ENCODE measurements at regions not wholly inside any gene's neighbourhood (a gene's known extent, or its start where the extent isn't known, plus 50 kb on each side); places are given as distances from the start of the nearest gene placed in this dataset.
"Not testable (repeated sequence)": the region's sequence is repeated elsewhere in the genome, so short reads cannot be mapped to it uniquely, and the experiment has no call there.

DNA sequence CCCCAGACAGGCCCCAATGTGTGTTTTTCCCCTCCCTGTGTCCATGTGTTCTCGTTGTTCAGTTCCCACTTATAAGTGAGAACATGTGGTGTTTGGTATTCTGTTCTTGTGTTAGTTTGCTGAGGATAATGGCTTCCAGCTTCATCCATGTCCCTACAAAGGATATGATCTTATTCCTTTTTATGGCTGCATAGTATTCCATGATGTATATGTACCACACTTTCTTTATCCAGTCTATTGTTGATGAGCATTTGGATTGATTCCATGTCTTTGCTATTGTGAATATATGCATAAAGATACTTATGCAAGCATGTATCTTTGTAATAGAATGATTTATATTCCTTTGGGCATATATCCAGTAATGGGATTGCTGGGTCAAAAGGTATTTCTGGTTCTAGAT, 125.3 kb downstream of the GATA3 start:
- H3K4me3 Mint-ChIP-seq; H3K27ac Mint-ChIP-seq (ENCODE audit: low read depth); DNase-seq (ENCODE audit: low spot score in 2 of 2); H3K36me3 Mint-ChIP-seq (ENCODE audit: insufficient read depth); H3K9me3 Mint-ChIP-seq; ATAC-seq (replicated peaks; ENCODE audit: extremely low read depth, poor library complexity, severe bottlenecking); H3K27me3 Mint-ChIP-seq: not testable (repeated sequence)
- H3K4me1 Mint-ChIP-seq: peaks cover 35% of the 10 kb centered on the region

DNA sequence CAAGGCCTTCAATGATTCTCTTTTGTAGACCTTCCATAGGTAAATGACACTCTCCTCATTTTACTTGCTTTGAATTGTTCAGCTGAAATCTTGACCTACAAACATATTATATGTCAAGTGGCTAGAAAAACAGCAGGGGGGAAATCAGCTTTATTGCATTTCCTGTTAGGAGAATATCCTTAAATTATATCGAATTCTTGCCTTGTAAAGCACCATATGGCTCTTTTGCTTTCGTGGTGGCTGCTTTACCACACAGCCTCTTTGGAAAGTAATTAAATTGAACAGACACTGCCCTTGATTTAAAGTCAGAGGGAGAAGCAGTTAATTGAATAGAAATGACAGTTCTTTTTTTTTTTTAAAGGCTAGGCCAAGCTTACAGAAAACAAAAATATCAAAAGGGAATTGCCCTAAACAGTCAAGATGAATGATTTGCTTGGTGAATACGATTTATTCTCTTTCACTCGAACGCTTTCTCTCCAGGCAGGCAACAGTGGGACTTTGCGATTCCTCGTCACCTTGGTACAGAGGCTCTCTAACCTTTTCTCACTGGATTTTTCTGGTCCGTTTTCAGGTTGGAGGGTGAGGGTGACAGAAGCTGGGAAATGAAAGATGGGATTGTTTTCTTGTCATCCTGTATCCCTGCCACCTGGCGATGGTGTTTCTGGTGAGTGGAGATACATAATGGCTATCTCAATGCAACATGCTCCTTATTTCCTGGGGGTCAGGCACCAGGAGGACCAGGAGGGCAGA, 126.0 kb downstream of the GATA3 start:
- no peak overlapping the region for H3K4me3 Mint-ChIP-seq
- peak overlapping the region; percentile 67 for H3K27ac Mint-ChIP-seq (ENCODE audit: low read depth)
- peaks cover 2% of the 10 kb centered on the region for H3K36me3 Mint-ChIP-seq (ENCODE audit: insufficient read depth)
- ATAC-seq (replicated peaks; ENCODE audit: extremely low read depth, poor library complexity, severe bottlenecking) (no peak), DNase-seq (ENCODE audit: low spot score in 2 of 2) (no peak)
- peaks cover 38% of the 10 kb centered on the region for H3K4me1 Mint-ChIP-seq
- H3K27me3 Mint-ChIP-seq: no peaks in the 10 kb centered on the region
- H3K9me3 Mint-ChIP-seq: no peaks in the 10 kb centered on the region

DNA sequence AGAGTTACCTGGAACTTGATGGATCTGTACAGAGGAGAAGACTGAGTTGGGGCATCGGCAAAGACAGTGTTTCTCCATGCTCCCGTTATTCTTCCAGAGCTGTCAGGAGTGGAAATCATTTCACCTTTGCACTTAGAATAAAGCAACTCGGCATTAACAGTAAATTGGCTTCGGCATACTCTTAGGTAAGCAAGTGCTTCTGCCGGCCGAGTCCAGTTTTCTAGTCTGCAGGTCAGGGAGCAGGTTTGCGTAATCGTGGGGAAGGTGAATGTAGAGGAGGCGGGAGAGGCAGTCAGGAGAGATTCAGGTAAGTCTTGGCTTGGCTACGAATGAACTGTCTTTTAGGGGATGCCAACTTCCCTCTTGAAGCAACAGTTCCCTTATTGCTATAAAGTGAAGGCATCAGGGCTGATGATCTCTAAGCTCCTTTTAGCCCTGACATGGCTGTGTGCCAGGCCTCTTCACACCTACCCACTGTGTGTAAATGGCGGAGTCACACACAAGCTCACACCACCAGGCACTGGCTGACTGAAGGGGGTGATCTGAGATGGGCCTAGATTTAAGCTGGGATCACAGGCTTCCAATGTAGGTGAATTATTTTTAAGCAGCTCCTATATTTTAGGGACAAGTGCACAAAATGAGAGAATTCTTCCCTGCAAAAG, 127.1 kb downstream of the GATA3 start:
- Mint-ChIP-seq H3K4me1 (peaks cover 38% of the 10 kb centered on the region), H3K27me3 (no peaks in the 10 kb centered on the region), H3K36me3 (ENCODE audit: insufficient read depth) (peaks cover 2% of the 10 kb centered on the region), H3K27ac (ENCODE audit: low read depth) (peak overlapping the region; percentile 67), H3K4me3 (no peak overlapping the region), H3K9me3 (no peaks in the 10 kb centered on the region)
- no peak for DNase-seq (ENCODE audit: low spot score in 2 of 2)
- ATAC-seq (replicated peaks; ENCODE audit: extremely low read depth, poor library complexity, severe bottlenecking): no peak

- DNase-seq (ENCODE audit: low spot score in 2 of 2) (no peak), ATAC-seq (replicated peaks; ENCODE audit: extremely low read depth, poor library complexity, severe bottlenecking) (no peak)
- peaks cover 2% of the 10 kb centered on the region for H3K36me3 Mint-ChIP-seq (ENCODE audit: insufficient read depth)
- no peaks in the 10 kb centered on the region for H3K9me3 Mint-ChIP-seq
- H3K4me3 Mint-ChIP-seq: peak overlapping the region; percentile 9
- no peaks in the 10 kb centered on the region for H3K27me3 Mint-ChIP-seq
- peaks cover 38% of the 10 kb centered on the region for H3K4me1 Mint-ChIP-seq
- H3K27ac Mint-ChIP-seq (ENCODE audit: low read depth): peak overlapping the region; percentile 89
Observed at GRCh38 chr10:8182806-8183205, 128.3 kb downstream of the GATA3 start.

- H3K9me3 Mint-ChIP-seq: no peaks in the 10 kb centered on the region
- peak; percentile 97 for ATAC-seq (replicated peaks; ENCODE audit: extremely low read depth, poor library complexity, severe bottlenecking)
- peak overlapping the region; percentile 89 for H3K27ac Mint-ChIP-seq (ENCODE audit: low read depth)
- peaks cover 38% of the 10 kb centered on the region for H3K4me1 Mint-ChIP-seq
- peaks cover 2% of the 10 kb centered on the region for H3K36me3 Mint-ChIP-seq (ENCODE audit: insufficient read depth)
- peak; percentile 17 to 41 for DNase-seq (ENCODE audit: low spot score in 2 of 2)
- H3K4me3 Mint-ChIP-seq: peak overlapping the region; percentile 9
- peaks cover under 1% of the 10 kb centered on the region for H3K27me3 Mint-ChIP-seq
Observed at GRCh38 chr10:8183241-8183704, 128.8 kb downstream of the GATA3 start.

- no peaks in the 10 kb centered on the region for H3K9me3 Mint-ChIP-seq
- DNase-seq (ENCODE audit: low spot score in 2 of 2): no peak
- peaks cover 2% of the 10 kb centered on the region for H3K36me3 Mint-ChIP-seq (ENCODE audit: insufficient read depth)
- H3K4me3 Mint-ChIP-seq: no peak overlapping the region
- peaks cover 34% of the 10 kb centered on the region for H3K4me1 Mint-ChIP-seq
- peaks cover 13% of the 10 kb centered on the region for H3K27me3 Mint-ChIP-seq
- H3K27ac Mint-ChIP-seq (ENCODE audit: low read depth): no peak overlapping the region
- ATAC-seq (replicated peaks; ENCODE audit: extremely low read depth, poor library complexity, severe bottlenecking): no peak
Observed at GRCh38 chr10:8187171-8187666, 132.7 kb downstream of the GATA3 start.

DNA sequence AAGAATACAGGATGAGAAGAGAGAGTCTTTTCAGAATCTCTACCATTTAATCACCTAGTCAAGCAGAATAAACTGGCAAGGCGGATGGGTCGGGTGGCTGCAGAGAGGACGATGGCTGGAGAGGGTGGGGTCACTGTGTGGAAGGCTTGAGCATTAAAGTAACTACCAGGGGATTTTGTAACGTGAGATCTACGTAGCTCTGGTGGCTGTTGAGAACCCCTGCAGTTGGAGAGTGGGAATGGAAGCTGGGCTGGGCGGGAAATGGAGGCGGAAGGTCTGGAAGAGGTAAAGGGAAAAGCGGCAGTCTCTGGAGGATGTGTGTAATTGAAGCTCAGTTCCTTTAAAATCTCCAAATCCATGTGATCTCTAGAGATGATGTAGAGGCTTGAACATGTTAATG, 135.0 kb downstream of the GATA3 start:
- peaks cover 14% of the 10 kb centered on the region for H3K4me1 Mint-ChIP-seq
- H3K36me3 Mint-ChIP-seq (ENCODE audit: insufficient read depth): no peaks in the 10 kb centered on the region
- no peak overlapping the region for H3K27ac Mint-ChIP-seq (ENCODE audit: low read depth)
- DNase-seq (ENCODE audit: low spot score in 2 of 2): no peak
- no peaks in the 10 kb centered on the region for H3K9me3 Mint-ChIP-seq
- no peak overlapping the region for H3K4me3 Mint-ChIP-seq
- ATAC-seq (replicated peaks; ENCODE audit: extremely low read depth, poor library complexity, severe bottlenecking): no peak
- H3K27me3 Mint-ChIP-seq: peaks cover 13% of the 10 kb centered on the region

- no peaks in the 10 kb centered on the region for H3K9me3 Mint-ChIP-seq
- no peaks in the 10 kb centered on the region for H3K36me3 Mint-ChIP-seq (ENCODE audit: insufficient read depth)
- DNase-seq (ENCODE audit: low spot score in 2 of 2) (no peak), ATAC-seq (replicated peaks; ENCODE audit: extremely low read depth, poor library complexity, severe bottlenecking) (no peak)
- no peak overlapping the region for H3K27ac Mint-ChIP-seq (ENCODE audit: low read depth)
- H3K4me1 Mint-ChIP-seq: peaks cover 8% of the 10 kb centered on the region
- no peak overlapping the region for H3K4me3 Mint-ChIP-seq
- H3K27me3 Mint-ChIP-seq: peaks cover 13% of the 10 kb centered on the region
Observed at GRCh38 chr10:8192301-8192700, 137.8 kb downstream of the GATA3 start.

DNA sequence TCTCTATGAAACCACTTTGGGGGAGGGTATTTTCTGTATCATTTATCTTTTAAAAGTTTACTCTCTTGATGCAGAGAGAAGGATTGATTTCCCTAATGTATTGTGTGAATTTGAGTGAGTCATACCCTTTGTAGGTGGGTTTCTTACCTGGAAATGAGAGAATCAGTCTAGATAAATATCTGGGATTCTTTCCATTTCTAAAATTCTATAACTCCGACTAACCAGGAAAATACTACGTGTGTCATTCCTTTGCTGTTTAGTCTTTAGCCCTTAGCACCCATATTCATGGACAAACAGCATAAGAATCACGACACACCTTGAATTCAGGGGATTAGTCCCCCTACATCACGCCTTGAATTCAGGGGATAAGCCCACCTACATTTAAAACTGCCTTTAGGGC, 139.1 kb downstream of the GATA3 start:
- no peak overlapping the region for H3K4me3 Mint-ChIP-seq

GRCh38 chr10:8194050-8194449, 139.6 kb downstream of the GATA3 start:
- Mint-ChIP-seq H3K27me3 (peaks cover 4% of the 10 kb centered on the region), H3K36me3 (ENCODE audit: insufficient read depth) (no peaks in the 10 kb centered on the region), H3K4me3 (no peak overlapping the region), H3K27ac (ENCODE audit: low read depth) (no peak overlapping the region), H3K4me1 (peaks cover 5% of the 10 kb centered on the region), H3K9me3 (no peaks in the 10 kb centered on the region)
- DNase-seq (ENCODE audit: low spot score in 2 of 2) (no peak), ATAC-seq (replicated peaks; ENCODE audit: extremely low read depth, poor library complexity, severe bottlenecking) (no peak)

More for the DNA sequence above, 139.1 kb downstream of the GATA3 start:
- no peak for DNase-seq (ENCODE audit: low spot score in 2 of 2)
- Mint-ChIP-seq H3K36me3 (ENCODE audit: insufficient read depth) (no peaks in the 10 kb centered on the region), H3K9me3 (no peaks in the 10 kb centered on the region), H3K27ac (ENCODE audit: low read depth) (no peak overlapping the region), H3K27me3 (peaks cover 9% of the 10 kb centered on the region), H3K4me1 (peaks cover 8% of the 10 kb centered on the region)
- no peak for ATAC-seq (replicated peaks; ENCODE audit: extremely low read depth, poor library complexity, severe bottlenecking)

GRCh38 chr10:8206882-8207281, 152.4 kb downstream of the GATA3 start:
- H3K27me3 Mint-ChIP-seq: no peaks in the 10 kb centered on the region
- no peak for ATAC-seq (replicated peaks; ENCODE audit: extremely low read depth, poor library complexity, severe bottlenecking)

GRCh38 chr10:8211631-8212030, 157.1 kb downstream of the GATA3 start:
- Mint-ChIP-seq H3K4me1 (peaks cover 11% of the 10 kb centered on the region), H3K27ac (ENCODE audit: low read depth) (no peak overlapping the region), H3K9me3 (no peaks in the 10 kb centered on the region), H3K36me3 (ENCODE audit: insufficient read depth) (no peaks in the 10 kb centered on the region), H3K27me3 (no peaks in the 10 kb centered on the region), H3K4me3 (no peak overlapping the region)
- no peak for ATAC-seq (replicated peaks; ENCODE audit: extremely low read depth, poor library complexity, severe bottlenecking)
- DNase-seq (ENCODE audit: low spot score in 2 of 2): no peak

More at GRCh38 chr10:8206882-8207281, 152.4 kb downstream of the GATA3 start:
- no peak overlapping the region for H3K4me3 Mint-ChIP-seq
- H3K27ac Mint-ChIP-seq (ENCODE audit: low read depth): no peak overlapping the region
- no peaks in the 10 kb centered on the region for H3K9me3 Mint-ChIP-seq
- H3K4me1 Mint-ChIP-seq: no peaks in the 10 kb centered on the region
- no peaks in the 10 kb centered on the region for H3K36me3 Mint-ChIP-seq (ENCODE audit: insufficient read depth)
- no peak for DNase-seq (ENCODE audit: low spot score in 2 of 2)

DNA sequence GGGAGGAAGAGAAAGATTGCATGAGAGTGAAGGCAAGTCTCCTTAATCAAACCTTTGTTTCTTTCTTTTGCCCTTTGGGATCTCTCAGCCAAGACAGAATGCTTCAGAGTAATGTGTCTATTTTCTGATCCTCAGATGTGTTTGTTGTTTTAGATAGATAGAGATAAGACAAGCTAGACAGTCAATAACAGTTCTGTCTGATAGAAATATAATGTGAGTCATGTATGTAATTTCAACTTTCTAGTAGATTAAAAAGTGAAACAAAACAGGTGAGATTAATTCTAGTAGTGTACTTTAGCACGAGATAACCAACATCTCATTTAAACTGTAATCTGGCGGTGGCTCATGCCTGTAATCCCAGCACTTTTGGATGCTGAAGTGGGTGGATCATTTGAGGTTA, 159.2 kb downstream of the GATA3 start:
- no peaks in the 10 kb centered on the region for H3K27me3 Mint-ChIP-seq
- ATAC-seq (replicated peaks; ENCODE audit: extremely low read depth, poor library complexity, severe bottlenecking) (no peak), DNase-seq (ENCODE audit: low spot score in 2 of 2) (no peak)
- H3K36me3 Mint-ChIP-seq (ENCODE audit: insufficient read depth): no peaks in the 10 kb centered on the region
- H3K27ac Mint-ChIP-seq (ENCODE audit: low read depth): no peak overlapping the region
- H3K4me1 Mint-ChIP-seq: peaks cover 20% of the 10 kb centered on the region
- no peaks in the 10 kb centered on the region for H3K9me3 Mint-ChIP-seq
- H3K4me3 Mint-ChIP-seq: no peak overlapping the region
